ENCODE measurements at regions not wholly inside any gene's neighbourhood (a gene's known extent, or its start where the extent isn't known, plus 50 kb on each side); places are given as distances from the start of the nearest gene placed in this dataset.

DNA sequence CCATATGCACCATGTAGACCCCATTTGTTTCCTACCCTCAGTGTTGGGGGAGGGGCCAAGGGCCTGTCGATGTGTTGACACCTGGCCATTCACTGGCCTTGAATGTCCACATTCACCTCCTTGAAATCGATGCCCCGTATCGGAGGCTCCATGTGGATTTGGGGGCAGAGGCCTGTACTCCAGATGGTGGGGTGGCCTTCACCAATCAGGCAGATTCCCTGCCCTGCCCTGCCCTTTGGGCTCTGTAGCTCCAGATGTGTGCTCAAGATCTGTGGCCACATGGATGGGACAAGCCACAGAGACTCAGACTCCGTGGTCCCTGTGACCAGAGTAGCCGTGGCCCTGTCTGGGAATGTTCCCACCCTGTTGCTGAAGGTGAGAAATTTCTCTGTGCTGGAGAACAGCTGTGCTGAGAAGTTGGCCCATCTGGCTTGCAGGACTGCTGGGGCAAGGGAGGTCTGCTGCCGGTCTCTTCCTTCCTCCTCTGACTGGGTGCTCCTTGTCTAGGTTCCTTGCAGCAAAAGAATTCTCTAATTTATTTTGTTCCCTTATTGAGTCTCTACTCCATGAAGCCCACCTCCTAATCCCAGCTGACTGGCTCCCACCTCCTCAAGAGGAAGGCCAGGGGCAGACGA, 221.3 kb downstream of the SEC14L1 start:
- DNase-seq (ENCODE audit: low read depth in 2 of 3, low spot score in 1 of 3): no peak

DNA sequence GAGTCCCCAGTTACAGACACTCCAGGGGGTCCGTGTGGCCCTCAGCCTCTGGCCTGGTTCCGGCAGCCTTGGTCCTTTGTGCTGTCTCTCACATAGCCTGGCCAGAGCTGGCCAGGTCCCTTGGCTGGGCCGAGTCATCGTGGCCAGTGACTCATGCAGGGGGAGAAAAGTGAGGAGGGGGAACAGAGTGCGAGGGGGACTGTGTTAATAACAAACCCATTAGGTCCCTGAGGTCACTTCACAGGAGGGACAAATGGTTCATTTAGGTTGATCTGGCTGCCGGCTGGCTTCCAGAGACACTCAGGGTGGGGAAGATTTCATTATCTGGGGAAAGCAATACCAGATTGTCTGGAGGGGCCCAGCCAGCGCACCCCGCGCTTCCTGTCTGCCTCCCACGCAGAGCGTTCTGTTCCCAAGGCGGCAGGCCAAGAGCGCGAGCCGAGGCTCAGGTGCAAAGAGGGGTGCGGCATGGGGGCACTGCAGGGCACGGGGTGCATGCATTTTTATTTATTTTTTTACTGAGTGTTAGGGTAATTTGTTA, 223.1 kb downstream of the SEC14L1 start:
- DNase-seq (ENCODE audit: low read depth in 2 of 3, low spot score in 1 of 3): no peak

DNA sequence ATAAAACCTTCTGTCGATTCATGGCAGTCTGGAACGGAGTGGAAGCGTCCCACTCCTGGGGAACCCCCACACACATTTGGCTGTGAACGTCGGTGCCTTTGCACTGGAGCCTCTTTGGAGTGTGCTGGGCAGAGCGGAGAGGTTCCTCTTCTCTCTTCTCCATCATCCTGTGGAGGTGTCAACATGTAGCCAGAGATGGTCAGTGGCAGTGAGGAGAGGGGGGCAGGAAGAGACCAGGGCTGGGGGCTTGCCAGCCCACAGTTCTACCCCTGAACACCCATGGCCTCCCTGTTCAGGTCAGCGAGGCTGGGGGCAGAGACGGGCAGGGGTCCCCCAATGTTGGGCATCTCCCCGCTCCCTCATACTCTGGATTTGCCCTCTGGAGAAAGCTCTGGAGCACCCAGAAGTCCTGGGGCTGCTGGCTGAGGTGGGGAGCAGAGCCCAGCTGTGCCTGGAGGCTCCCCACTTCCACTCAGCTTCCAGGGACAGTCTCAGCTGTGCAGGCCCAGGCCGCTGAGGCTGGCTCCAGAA, 223.7 kb downstream of the SEC14L1 start:
- DNase-seq (ENCODE audit: low read depth in 2 of 3, low spot score in 1 of 3): no peak

DNA sequence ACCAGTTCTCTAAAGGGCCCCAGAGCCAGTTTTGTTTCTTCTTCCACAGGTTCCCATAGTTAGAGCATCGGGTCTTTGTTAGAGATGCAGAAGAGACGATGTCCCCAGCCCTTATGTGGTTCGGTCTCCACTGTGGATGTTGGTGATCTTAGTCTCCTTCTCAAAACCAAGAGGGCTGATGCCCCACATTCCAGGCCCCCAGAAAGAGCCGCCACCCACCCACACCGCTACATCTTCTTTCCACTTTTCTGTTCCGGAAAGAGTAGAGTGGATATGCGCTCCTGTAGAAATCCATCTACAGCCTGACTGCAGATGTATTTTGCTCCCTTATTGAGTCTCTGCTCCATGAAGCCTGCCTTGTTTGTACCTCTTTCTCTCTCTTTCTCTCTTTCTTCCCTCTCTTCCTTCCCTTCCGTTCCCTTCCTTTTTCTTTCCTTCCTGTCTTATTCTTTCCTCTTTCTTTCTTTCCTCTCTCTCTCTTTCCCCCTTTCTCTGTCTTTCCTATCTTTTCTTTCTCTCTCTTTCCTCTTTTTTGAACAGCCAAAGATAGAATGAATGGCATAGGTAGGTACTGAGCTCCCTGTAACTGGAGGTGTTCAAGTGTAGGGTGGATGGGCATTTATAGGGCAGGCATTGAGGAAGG, 224.3 kb downstream of the SEC14L1 start:
- no peak for DNase-seq (ENCODE audit: low read depth in 2 of 3, low spot score in 1 of 3)

DNA sequence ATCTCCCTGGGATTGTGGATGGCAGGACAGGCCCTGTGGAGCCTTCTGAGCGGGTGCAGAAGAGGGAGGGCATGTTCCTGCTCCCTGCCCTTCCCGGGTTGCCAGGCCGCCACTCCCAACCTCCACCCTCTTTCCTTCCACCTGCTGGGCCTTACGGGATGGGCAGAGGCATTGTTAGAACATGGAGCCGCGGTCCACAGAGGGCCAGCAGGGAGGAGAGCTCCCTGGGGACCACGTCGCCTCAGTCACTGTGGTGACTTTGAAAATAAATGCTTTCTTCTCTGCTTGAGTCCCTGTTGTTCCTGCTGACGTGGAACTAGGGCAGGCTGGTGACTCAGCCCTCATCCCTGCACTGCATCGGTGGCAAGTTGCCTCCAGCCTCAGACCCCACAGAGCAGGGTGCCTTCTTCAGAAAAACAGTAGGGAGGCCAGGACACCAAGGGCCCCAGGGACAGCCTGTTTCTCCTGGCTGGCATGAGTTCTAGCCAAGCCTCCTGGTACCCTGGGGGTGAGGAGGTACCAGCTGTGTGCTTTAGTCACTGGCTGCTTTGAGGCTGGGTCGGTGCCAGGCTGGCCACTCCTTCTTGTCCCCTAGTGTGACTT, 224.9 kb downstream of the SEC14L1 start:
- no peak for DNase-seq (ENCODE audit: low read depth in 2 of 3, low spot score in 1 of 3)

DNA sequence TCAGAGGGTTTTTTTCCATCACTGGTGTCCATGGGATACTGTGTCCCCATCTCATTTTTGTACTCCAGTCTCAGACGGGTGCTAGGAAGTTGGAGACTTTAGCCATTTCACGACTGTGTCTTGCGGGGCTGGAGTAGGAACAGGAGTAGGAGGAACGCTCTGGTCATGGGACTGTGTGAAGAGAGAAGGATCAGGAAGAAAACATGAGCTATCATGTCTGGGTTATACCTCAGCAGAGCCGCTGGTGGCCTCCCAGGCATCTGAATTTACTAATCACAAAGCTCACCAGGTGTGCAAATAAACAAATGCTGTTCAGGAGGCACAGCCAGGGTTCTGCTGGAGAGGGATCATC, 225.4 kb downstream of the SEC14L1 start:
- no peak for DNase-seq (ENCODE audit: low read depth in 2 of 3, low spot score in 1 of 3)

DNA sequence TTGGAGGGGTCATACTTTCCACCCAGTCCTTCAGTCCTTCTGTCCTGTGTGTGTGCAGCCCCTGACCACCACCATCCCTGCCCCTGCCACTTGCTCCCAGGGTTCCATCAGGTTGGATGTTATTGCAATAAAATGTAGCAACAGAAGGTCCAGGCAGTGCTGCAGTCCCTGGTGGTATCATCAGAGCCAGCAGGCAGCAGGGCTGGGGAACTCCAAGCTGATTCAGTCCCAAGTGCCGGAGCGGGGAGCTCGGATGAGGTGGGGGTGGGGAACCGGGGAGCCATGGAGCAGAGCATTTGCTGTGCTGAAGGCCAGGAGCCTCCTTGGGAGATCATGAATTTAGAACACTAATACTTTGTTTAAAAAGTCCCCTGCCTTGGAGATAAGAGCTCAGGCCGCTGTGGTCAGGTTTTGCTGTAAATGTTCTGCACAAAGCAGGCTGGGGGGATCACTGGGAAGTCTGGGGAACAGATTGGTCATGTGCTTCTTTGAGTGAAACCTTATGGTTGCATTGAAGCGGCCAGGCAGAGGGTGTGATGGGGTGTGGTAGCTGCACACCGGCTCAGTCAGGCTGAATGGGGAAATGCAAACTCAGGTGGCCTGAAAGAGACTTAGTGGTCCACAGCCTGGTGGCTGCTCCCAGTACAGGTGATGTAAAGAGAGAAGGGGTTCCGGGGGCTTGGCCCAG, 225.9 kb downstream of the SEC14L1 start:
- DNase-seq (ENCODE audit: low read depth in 2 of 3, low spot score in 1 of 3): no peak

DNA sequence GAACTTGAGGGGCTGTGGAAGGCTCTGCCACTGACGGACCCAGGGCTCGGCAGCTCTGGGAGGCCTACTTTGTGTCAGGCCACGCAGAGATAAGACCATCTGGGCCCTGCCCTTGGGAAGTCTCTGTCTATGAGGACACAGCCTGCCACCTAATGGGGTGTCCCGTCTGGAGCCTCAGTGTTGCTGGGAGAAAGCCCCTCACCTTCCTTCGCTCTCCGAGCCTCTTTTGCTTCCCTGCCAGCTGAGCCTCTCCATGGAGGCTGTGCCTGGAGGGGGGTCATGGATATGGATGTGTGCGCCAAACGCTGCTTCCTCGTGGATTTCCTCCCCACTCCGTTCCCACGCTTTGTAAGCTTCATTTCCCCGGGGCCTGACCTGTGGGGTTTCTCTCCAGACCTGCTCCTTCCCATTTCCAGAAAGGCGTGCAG, 228.8 kb downstream of the SEC14L1 start:
- no peak for DNase-seq (ENCODE audit: low read depth in 2 of 3, low spot score in 1 of 3)

DNA sequence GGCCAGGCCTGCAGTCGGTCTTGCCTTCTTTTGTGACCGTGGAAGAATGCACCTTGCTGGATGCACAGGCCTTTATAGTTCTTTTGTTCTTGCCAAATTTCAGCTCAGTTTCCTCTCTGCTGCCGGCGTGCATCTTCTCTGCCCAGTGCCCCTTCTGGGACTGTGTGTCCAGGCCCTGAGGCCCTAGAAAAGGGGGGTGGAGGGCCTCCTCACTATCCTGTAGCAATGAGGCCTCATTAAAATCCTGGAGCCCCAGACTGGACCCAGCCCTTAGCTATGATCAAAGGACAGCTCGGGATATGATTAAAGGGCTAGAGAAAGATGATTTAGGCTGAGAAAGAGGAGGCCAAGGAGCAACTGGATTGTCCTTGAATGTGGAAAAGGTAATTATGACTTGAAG, 229.8 kb downstream of the SEC14L1 start:
- DNase-seq (ENCODE audit: low read depth in 2 of 3, low spot score in 1 of 3): no peak

DNA sequence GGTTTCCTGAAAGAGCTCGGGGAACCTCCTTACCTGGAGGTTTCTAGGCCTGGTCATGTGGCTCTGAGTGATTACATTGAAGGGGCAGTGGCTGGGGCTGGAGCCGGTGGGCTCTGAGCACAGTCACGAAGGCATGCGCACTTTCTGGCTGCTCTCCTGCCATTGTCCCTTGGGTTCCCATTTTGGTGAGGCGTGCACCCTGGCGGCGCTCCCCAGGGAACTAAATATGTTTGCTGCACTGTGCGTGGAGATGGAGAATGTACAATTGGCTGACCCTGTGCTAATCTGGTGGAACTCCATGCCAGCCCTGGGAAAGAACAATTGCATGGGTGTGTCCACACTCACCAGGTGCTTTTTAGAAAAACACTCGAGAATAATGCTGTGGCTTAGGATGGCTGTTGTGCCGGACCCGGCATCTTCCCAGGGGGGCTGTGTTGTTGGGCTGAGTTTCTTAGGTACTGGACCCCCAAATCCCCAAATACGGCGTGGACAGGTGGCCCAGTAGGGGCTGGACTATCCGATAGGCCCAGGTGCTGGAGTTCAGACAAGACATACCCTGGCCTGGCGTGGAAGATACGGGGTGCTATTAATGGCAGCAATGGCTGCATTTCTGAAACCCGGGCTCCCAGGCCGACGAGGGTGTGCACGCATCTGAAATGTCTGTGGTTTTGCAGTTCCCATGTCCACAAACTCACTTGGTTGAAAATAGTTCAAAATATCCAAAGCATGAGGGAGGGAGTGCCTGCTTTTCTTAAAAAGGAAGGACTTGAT, 230.5 kb downstream of the SEC14L1 start:
- no peak for DNase-seq (ENCODE audit: low read depth in 2 of 3, low spot score in 1 of 3)

DNA sequence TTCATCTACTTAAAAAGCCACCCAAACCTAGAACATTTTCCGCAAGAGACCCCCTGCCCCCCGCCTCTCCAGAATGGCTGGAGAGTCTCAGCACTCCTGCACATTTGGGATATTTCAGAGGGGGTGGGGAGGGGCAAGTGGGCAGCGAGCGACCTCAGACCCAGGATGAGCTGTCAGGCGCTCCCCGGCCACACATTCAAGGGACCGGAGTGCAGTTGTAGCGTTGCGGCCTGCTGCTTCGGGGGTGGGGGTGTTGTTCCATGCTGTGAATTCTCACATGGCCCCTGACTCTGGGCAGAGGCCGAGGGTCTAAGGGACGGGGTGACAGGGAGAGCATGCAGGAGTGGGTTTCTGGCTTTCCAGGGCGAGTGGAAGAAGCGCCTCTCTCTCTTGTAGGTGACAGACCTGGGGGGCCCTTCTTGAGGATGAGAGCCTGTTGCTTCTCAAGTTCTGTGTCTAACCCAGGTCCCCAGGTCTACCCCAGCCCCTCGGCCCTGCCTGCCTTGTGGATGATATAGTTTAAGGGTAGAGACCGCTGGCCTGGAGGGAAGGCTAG, 231.2 kb downstream of the SEC14L1 start:
- no peak for DNase-seq (ENCODE audit: low read depth in 2 of 3, low spot score in 1 of 3)

DNA sequence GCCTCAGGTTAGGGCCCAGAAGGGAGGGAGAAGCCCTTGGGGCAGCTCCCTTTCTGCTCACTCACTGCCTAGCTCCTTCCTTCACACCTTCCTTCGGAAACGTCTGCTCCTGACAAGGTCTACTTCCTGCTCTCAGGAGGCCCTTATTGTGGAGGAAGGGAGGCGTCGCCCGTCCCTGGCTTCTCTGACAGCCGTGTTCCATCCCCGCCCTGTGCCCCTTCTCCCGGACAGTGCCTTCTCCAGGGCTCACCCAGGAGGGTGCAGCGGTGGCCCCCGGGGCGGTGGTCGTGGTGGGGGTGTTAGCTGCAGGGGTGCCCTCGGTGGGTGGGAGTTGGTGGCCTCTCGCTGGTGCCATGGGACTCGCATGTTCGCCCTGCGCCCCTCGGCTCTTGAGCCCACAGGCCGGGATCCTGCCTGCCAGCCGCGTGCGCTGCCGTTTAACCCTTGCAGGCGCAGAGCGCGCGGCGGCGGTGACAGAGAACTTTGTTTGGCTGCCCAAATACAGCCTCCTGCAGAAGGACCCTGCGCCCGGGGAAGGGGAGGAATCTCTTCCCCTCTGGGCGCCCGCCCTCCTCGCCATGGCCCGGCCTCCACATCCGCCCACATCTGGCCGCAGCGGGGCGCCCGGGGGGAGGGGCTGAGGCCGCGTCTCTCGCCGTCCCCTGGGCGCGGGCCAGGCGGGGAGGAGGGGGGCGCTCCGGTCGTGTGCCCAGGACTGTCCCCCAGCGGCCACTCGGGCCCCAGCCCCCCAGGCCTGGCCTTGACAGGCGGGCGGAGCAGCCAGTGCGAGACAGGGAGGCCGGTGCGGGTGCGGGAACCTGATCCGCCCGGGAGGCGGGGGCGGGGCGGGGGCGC, 231.9 kb downstream of the SEC14L1 start:
- peak in 2 of 3 donors; percentile 32 to 45 for DNase-seq (ENCODE audit: low read depth in 2 of 3, low spot score in 1 of 3)

DNA sequence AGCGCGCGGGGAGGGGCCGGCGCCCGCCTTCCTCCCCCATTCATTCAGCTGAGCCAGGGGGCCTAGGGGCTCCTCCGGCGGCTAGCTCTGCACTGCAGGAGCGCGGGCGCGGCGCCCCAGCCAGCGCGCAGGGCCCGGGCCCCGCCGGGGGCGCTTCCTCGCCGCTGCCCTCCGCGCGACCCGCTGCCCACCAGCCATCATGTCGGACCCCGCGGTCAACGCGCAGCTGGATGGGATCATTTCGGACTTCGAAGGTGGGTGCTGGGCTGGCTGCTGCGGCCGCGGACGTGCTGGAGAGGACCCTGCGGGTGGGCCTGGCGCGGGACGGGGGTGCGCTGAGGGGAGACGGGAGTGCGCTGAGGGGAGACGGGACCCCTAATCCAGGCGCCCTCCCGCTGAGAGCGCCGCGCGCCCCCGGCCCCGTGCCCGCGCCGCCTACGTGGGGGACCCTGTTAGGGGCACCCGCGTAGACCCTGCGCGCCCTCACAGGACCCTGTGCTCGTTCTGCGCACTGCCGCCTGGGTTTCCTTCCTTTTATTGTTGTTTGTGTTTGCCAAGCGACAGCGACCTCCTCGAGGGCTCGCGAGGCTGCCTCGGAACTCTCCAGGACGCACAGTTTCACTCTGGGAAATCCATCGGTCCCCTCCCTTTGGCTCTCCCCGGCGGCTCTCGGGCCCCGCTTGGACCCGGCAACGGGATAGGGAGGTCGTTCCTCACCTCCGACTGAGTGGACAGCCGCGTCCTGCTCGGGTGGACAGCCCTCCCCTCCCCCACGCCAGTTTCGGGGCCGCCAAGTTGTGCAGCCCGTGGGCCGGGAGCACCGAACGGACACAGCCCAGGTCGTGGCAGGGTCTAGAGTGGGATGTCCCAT, 232.8 kb downstream of the SEC14L1 start:
- no peak for DNase-seq (ENCODE audit: low read depth in 2 of 3, low spot score in 1 of 3)

DNA sequence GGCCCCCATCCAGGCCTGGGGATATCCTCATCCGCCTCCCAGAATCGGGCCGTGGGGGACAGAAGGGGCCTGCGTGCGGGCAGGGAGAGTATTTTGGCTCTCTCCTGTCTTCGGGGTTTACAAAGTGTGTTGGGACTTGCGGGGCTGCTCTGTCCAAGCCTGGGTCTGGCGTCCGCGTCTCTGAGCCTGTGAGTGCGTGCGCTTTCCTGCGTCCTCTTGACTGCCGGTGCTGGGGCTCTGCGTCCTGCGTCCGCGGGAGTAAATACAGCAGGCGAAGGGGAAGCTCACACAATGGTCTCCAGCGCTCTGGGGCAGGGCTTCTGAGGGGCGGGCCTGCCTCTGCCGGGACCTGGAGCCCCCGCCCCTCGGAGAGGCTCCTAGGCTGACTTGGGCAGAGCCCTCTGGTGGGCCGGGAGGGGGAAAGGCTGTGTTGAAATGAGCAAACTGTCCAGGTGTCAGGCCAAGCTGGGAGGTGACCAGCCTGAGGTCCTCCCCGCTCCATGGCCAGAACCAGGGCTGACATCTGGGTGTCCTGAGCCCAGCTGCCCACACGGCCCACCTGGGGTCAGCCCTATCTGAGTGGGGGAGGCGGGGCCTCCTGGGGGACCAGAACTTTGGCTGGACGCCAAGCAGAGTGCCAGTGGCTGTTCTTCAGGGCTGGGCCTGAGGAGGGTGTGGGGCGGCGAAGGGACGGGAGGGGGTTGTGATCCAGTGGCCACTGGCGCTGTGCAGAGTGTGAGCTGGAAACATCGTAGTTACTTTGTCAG, 233.6 kb downstream of the SEC14L1 start:
- peak; percentile 54 to 70 (median 59) for DNase-seq (ENCODE audit: low read depth in 2 of 3, low spot score in 1 of 3)

DNA sequence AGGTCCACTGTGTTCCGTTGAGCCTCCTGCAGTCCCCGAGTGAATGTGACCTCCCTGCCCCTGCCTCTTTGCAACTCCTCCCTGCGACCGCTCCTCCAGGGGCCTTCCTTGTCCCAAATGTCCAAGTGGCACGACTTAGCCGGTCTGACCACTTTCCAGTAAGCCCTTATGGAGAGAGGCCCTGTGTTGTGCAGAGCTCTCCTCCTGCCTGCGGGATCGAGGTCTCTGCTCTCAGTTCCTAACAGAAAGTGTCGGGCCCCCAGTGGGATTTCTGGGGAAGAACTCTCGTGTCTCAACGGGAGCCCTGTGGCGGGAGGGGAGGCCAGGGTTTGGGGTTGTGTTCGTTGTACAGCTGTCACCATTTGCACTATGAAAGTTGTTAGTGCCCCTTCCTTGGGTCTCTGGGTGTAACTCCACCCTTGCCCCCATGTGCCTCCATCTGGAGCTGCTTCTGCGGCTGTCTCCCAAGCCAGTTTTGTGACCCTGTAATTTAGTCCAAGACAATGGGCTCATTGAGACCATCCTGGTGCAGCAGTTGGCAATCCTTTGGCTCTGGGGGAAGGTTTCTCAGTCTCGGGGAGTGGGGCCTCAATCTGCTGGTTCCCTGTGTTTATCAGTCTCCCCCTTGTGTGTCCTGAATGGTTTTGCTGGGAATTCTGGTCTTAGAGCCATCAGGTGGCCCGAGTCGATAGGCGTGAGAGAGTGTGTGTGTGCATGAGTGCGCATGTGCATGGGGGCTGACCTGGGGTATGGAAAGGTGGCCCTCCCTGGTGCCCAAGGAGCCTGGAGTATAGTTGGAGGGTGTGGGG, 234.5 kb downstream of the SEC14L1 start:
- no peak for DNase-seq (ENCODE audit: low read depth in 2 of 3, low spot score in 1 of 3)

DNA sequence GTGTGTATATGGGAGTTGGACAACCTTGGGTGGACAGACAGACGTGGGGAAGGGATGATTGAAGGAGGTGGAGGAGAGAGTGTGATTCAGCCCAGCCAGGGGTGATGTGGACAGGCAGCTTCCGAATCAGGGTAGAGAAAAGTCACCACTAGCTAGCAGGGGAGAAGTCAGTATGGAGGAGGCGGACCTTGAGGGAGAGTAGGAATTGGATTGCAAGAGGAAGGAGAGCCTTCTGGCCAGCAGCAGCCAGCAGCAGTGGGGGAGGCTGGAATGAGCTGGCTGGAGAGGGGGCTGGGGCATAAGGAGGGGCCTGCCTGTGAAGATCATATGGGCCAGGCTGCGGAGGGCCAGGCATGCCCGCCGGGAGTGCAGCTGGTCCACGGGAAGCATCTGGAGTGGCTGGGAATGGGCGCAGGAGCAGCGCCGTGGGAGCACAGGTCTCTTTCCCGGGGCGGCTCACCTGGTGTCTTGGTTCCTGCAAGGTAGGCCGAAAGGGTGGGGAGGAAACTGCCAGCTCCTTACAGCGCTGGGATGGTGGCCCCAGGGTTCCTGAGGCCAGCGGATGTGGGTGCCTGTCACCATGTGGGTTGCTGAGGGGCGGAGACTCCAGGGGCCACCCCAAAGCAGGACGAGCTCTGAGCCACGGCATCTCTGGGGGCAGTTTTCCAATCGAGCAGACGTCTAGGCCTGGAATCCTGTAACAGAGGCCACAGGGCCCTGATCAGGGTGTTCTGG, 235.3 kb downstream of the SEC14L1 start:
- peak; percentile 50 to 65 (median 64) for DNase-seq (ENCODE audit: low read depth in 2 of 3, low spot score in 1 of 3)
